ENCODE measurements at regions not wholly inside any gene's neighbourhood (a gene's known extent, or its start where the extent isn't known, plus 50 kb on each side); places are given as distances from the start of the nearest gene placed in this dataset.
A peak's percentile ranks its signal among the peaks of the same experiment; 100 is the strongest.

GRCh38 chr9:87290241-87291052 lies 207.2 kb upstream of the DAPK1 start:
- no peak overlapping the region for H3K4me3 Mint-ChIP-seq (ENCODE audit: unreplicated experiment)
- peak; percentile 49 for TF ChIP-seq CTCF (IDR thresholded peaks at IDR 0.05)
- peaks cover 4% of the 10 kb centered on the region for H3K9me3 Mint-ChIP-seq (ENCODE audit: unreplicated experiment)
- H3K36me3 Mint-ChIP-seq (ENCODE audit: unreplicated experiment): peaks cover 8% of the 10 kb centered on the region
- H3K27me3 Mint-ChIP-seq (ENCODE audit: unreplicated experiment): no peaks in the 10 kb centered on the region
- H3K27ac Mint-ChIP-seq (ENCODE audit: unreplicated experiment): peak overlapping the region; percentile 87
- peaks cover 52% of the 10 kb centered on the region for H3K4me1 Mint-ChIP-seq (ENCODE audit: unreplicated experiment)
- DNase-seq (ENCODE audit: extremely low spot score, unreplicated experiment): no peak

- peaks cover 6% of the 10 kb centered on the region for H3K36me3 Mint-ChIP-seq (ENCODE audit: unreplicated experiment)
- peaks cover 4% of the 10 kb centered on the region for H3K9me3 Mint-ChIP-seq (ENCODE audit: unreplicated experiment)
- H3K27me3 Mint-ChIP-seq (ENCODE audit: unreplicated experiment): no peaks in the 10 kb centered on the region
- no peak for TF ChIP-seq CTCF (IDR thresholded peaks at IDR 0.05)
- no peak overlapping the region for H3K4me3 Mint-ChIP-seq (ENCODE audit: unreplicated experiment)
- H3K4me1 Mint-ChIP-seq (ENCODE audit: unreplicated experiment): peaks cover 61% of the 10 kb centered on the region
- no peak overlapping the region for H3K27ac Mint-ChIP-seq (ENCODE audit: unreplicated experiment)
- DNase-seq (ENCODE audit: extremely low spot score, unreplicated experiment): no peak
These were observed 205.0 kb upstream of the DAPK1 start for GRCh38 chr9:87292449-87293191.

DNA sequence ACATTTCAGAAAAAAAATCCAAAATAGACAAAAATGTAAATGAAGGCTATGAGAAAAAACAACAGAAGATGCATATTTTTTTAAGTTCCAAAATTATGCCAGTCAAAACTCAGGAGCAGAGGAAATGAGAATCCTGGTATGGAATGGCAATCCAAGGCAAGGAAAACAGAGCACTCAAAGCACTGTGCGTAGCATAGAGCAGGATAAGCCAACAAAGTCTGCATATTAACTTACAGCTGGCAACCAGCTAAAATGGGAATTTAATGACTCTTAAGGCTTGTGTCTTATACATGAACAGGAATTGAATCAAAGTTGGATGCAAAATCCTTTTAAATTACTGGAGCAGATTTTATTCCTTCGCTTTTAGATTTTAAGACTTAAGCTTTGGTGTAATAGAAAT lies 203.5 kb upstream of the DAPK1 start:
- Mint-ChIP-seq H3K36me3 (ENCODE audit: unreplicated experiment) (peaks cover 6% of the 10 kb centered on the region), H3K4me3 (ENCODE audit: unreplicated experiment) (no peak overlapping the region), H3K4me1 (ENCODE audit: unreplicated experiment) (peaks cover 58% of the 10 kb centered on the region), H3K9me3 (ENCODE audit: unreplicated experiment) (peaks cover 4% of the 10 kb centered on the region), H3K27me3 (ENCODE audit: unreplicated experiment) (no peaks in the 10 kb centered on the region), H3K27ac (ENCODE audit: unreplicated experiment) (peak overlapping the region; percentile 86)
- no peak for DNase-seq (ENCODE audit: extremely low spot score, unreplicated experiment)
- TF ChIP-seq CTCF (IDR thresholded peaks at IDR 0.05): no peak

- Mint-ChIP-seq H3K36me3 (ENCODE audit: unreplicated experiment) (no peaks in the 10 kb centered on the region), H3K27ac (ENCODE audit: unreplicated experiment) (no peak overlapping the region), H3K27me3 (ENCODE audit: unreplicated experiment) (no peaks in the 10 kb centered on the region), H3K4me1 (ENCODE audit: unreplicated experiment) (peaks cover 54% of the 10 kb centered on the region), H3K9me3 (ENCODE audit: unreplicated experiment) (peaks cover 3% of the 10 kb centered on the region), H3K4me3 (ENCODE audit: unreplicated experiment) (no peak overlapping the region)
- no peak for TF ChIP-seq CTCF (IDR thresholded peaks at IDR 0.05)
- no peak for DNase-seq (ENCODE audit: extremely low spot score, unreplicated experiment)
These were observed 196.8 kb upstream of the DAPK1 start for GRCh38 chr9:87300915-87301314.

- Mint-ChIP-seq H3K4me1 (ENCODE audit: unreplicated experiment) (peaks cover 56% of the 10 kb centered on the region), H3K27ac (ENCODE audit: unreplicated experiment) (no peak overlapping the region), H3K9me3 (ENCODE audit: unreplicated experiment) (peaks cover 3% of the 10 kb centered on the region), H3K36me3 (ENCODE audit: unreplicated experiment) (no peaks in the 10 kb centered on the region), H3K4me3 (ENCODE audit: unreplicated experiment) (no peak overlapping the region), H3K27me3 (ENCODE audit: unreplicated experiment) (no peaks in the 10 kb centered on the region)
- no peak for TF ChIP-seq CTCF (IDR thresholded peaks at IDR 0.05)
- DNase-seq (ENCODE audit: extremely low spot score, unreplicated experiment): no peak
These were observed 196.3 kb upstream of the DAPK1 start for GRCh38 chr9:87301371-87301770.
